DND-41 (cell line): ENCODE measurements at regions not wholly inside any gene's neighbourhood (a gene's known extent, or its start where the extent isn't known, plus 50 kb on each side); places are given as distances from the start of the nearest gene placed in this dataset.

ENCODE experiments used
- ATAC-seq: fragments of 200-7000 bp; cut with Tn5 transposase; 3 replicates; pipeline ENCODE4 v1.9.1; 2021; ENCODE audit warnings: low read depth; ENCODE audit not compliant: insufficient read depth
- DNase-seq: peaks from one replicate; pipeline ENCODE4 v3.0.0-alpha.2; 2020
- H2AFZ ChIP-seq: 2 replicates; pipeline ENCODE4 v1.6.0; 2012; ENCODE audit warnings: low read depth, low read length
- H3K27ac ChIP-seq: 2 replicates; pipeline ENCODE4 v1.5.1; 2012; ENCODE audit warnings: low read length, inconsistent platforms
- H3K27me3 ChIP-seq: fragments of 200-600 bp; sonication (generic); 2 replicates; pipeline ENCODE4 v1.6.0; 2012; ENCODE audit warnings: low read length, mild to moderate bottlenecking, inconsistent platforms; ENCODE audit not compliant: insufficient read depth, poor library complexity
- H3K36me3 ChIP-seq: 2 replicates; pipeline ENCODE4 v1.5.1; 2012; ENCODE audit warnings: low read length, inconsistent platforms; ENCODE audit not compliant: insufficient read depth
- H3K4me1 ChIP-seq: 2 replicates; pipeline ENCODE4 v1.5.1; 2012; ENCODE audit warnings: mild to moderate bottlenecking, low read length; ENCODE audit not compliant: insufficient read depth
- H3K4me2 ChIP-seq: 2 replicates; pipeline ENCODE4 v1.6.0; 2012; ENCODE audit warnings: mild to moderate bottlenecking, moderate library complexity, low read length, inconsistent platforms; ENCODE audit not compliant: insufficient read depth
- H3K4me3 ChIP-seq, 2 experiments: fragments of 200-600 bp in 1 of 2; shearing (Covaris generic) in 1 of 2; 2 replicates each; pipeline ENCODE4 v1.5.1; 2012 to 2016; ENCODE audit warnings: inconsistent platforms in 2 of 2, low read length in 2 of 2, mild to moderate bottlenecking in 2 of 2, low read depth in 1 of 2, moderate library complexity in 1 of 2
- H3K79me2 ChIP-seq: 2 replicates; pipeline ENCODE4 v1.6.0; 2012; ENCODE audit warnings: low read length, inconsistent platforms; ENCODE audit not compliant: insufficient read depth
- H3K9ac ChIP-seq: 2 replicates; pipeline ENCODE4 v1.6.0; 2012; ENCODE audit warnings: low read depth, mild to moderate bottlenecking, inconsistent platforms, low read length, moderate library complexity
- H3K9me3 ChIP-seq: 2 replicates; pipeline ENCODE4 v1.5.1; 2012; ENCODE audit warnings: low read length, moderate library complexity, mild to moderate bottlenecking, inconsistent platforms; ENCODE audit not compliant: insufficient read depth, severe bottlenecking
- H4K20me1 ChIP-seq: 2 replicates; pipeline ENCODE4 v1.6.0; 2012; ENCODE audit warnings: low read length; ENCODE audit not compliant: insufficient read depth
- CTCF ChIP-seq: IDR thresholded peaks from 2 replicates; pipeline ENCODE4 v1.5.1; 2012; ENCODE audit warnings: borderline replicate concordance, low read length, moderate library complexity, mild to moderate bottlenecking; ENCODE audit not compliant: poor library complexity, severe bottlenecking; ENCODE audit errors: extremely low read depth
- EZH2 ChIP-seq: IDR thresholded peaks from 3 replicates; pipeline ENCODE4 v1.6.1; 2012; ENCODE audit warnings: borderline replicate concordance, low read depth, mild to moderate bottlenecking, moderate library complexity, low read length, inconsistent platforms; ENCODE audit not compliant: severe bottlenecking

GRCh38 chr1:99595041-99595440 is 50.9 kb upstream of the PALMD start:
- H2AFZ ChIP-seq, result no peak overlapping the region
- ATAC-seq (no peak), DNase-seq (no peak)
- H3K9ac ChIP-seq, result no peak overlapping the region
- TF ChIP-seq CTCF, result no peak
- no peak for TF ChIP-seq EZH2
- H3K9me3 ChIP-seq, result no peaks in the 10 kb centered on the region
- peaks cover 3% of the 10 kb centered on the region for H3K27me3 ChIP-seq
- no peaks in the 10 kb centered on the region for H3K36me3 ChIP-seq
- no peaks in the 10 kb centered on the region for H3K79me2 ChIP-seq
- no peak overlapping the region for H3K27ac ChIP-seq
- no peaks in the 10 kb centered on the region for H4K20me1 ChIP-seq
- no peak overlapping the region for H3K4me2 ChIP-seq
- H3K4me3 ChIP-seq, result no peak overlapping the region
- no peaks in the 10 kb centered on the region for H3K4me1 ChIP-seq

- Histone ChIP-seq H3K27ac (no peak overlapping the region), H2AFZ (no peak overlapping the region)
- TF ChIP-seq CTCF (no peak), EZH2 (no peak)
These were observed 50.5 kb upstream of the PALMD start for GRCh38 chr1:99595441-99595840.

More at GRCh38 chr1:99595441-99595840, 50.5 kb upstream of the PALMD start:
- H3K4me3 ChIP-seq, result no peak overlapping the region
- no peak overlapping the region for H3K4me2 ChIP-seq
- no peaks in the 10 kb centered on the region for H4K20me1 ChIP-seq
- no peaks in the 10 kb centered on the region for H3K36me3 ChIP-seq
- peaks cover 3% of the 10 kb centered on the region for H3K27me3 ChIP-seq
- no peak overlapping the region for H3K9ac ChIP-seq
- no peaks in the 10 kb centered on the region for H3K9me3 ChIP-seq
- ATAC-seq (no peak), DNase-seq (no peak)
- no peaks in the 10 kb centered on the region for H3K4me1 ChIP-seq
- no peaks in the 10 kb centered on the region for H3K79me2 ChIP-seq
